Endothelial cell of umbilical vein (primary cell): ENCODE measurements at regions not wholly inside any gene's neighbourhood (a gene's known extent, or its start where the extent isn't known, plus 50 kb on each side); places are given as distances from the start of the nearest gene placed in this dataset.

Source experiments
- BruUV-seq: library from RNA; stranded (reverse); fragments of 400-500 nt; replicated peaks from 2 replicates; lab custom pipeline; 2021; lab: Mats Ljungman, UMichigan
- CTCF ChIA-PET: fragments of 300-600, 350-600 bp; sonication (Branson Sonifier 250); formaldehyde crosslinking; loops from one replicate; lab custom pipeline; 2021; ENCODE audit warnings: antibody characterized with exemption, inconsistent platforms; lab: Charles Lee
- POLR2A ChIA-PET: fragments of 300-600, 350-600 bp; sonication (Branson Sonifier 250); formaldehyde crosslinking; loops from one replicate; lab custom pipeline; 2021; ENCODE audit warnings: antibody characterized with exemption, inconsistent platforms; lab: Charles Lee
- DNase-seq: peaks from one replicate; pipeline ENCODE4 v3.0.0-alpha.2; 2011; ENCODE audit warnings: low read depth, low spot score
- FAIRE-seq: peaks from 2 replicates; lab custom pipeline; 2011; peaks lifted over from hg19 to GRCh38; lab: Jason Lieb, UNC
- H2AFZ ChIP-seq: 2 replicates; pipeline ENCODE4 v1.6.0; 2012; ENCODE audit warnings: low read depth, low read length, control low read depth, inconsistent platforms
- H3K27ac ChIP-seq: 2 replicates; pipeline ENCODE4 v1.5.1; 2011; ENCODE audit warnings: low read depth, mild to moderate bottlenecking, control low read depth, low read length, moderate library complexity; ENCODE audit not compliant: insufficient read depth
- H3K27me3 ChIP-seq, 2 experiments: 2 replicates each; pipeline versions ENCODE4 v1.6.0 to v1.6.1; 2011; ENCODE audit warnings: low read length in 2 of 2, mixed read lengths in 1 of 2; ENCODE audit not compliant: control insufficient read depth in 2 of 2, insufficient read depth in 2 of 2
- H3K36me3 ChIP-seq, 2 experiments: 2 replicates in 1 of 2; 3 replicates in 1 of 2; pipeline ENCODE4 v1.5.1; 2011; ENCODE audit warnings: low read length in 2 of 2, mild to moderate bottlenecking in 1 of 2, moderate library complexity in 1 of 2; ENCODE audit not compliant: control insufficient read depth in 2 of 2, insufficient read depth in 2 of 2; ENCODE audit errors: extremely low read depth in 1 of 2
- H3K4me1 ChIP-seq: 3 replicates; pipeline ENCODE4 v1.5.1; 2011; ENCODE audit warnings: mild to moderate bottlenecking, low read length; ENCODE audit not compliant: control insufficient read depth, insufficient read depth; ENCODE audit errors: extremely low read depth
- H3K4me2 ChIP-seq: 2 replicates; pipeline ENCODE4 v1.6.1; 2011; ENCODE audit warnings: low read length, control low read depth, mixed read lengths; ENCODE audit not compliant: insufficient read depth
- H3K4me3 ChIP-seq, 3 experiments: fragments of 200-600 bp in 1 of 3; sonication (generic), shearing (Covaris generic) in 1 of 3; replicated peaks in 1 of 3; 2 replicates each; pipeline ENCODE4 v1.5.1; 2011 to 2016; ENCODE audit warnings: control low read depth in 3 of 3, low read length in 3 of 3, mild to moderate bottlenecking in 2 of 3, inconsistent platforms in 1 of 3, low read depth in 1 of 3, moderate library complexity in 1 of 3; ENCODE audit not compliant: insufficient read depth in 1 of 3
- H3K79me2 ChIP-seq: 2 replicates; pipeline ENCODE4 v1.6.0; 2012; ENCODE audit warnings: low read length, inconsistent platforms; ENCODE audit not compliant: control insufficient read depth, insufficient read depth
- H3K9ac ChIP-seq: replicated peaks from 2 replicates; pipeline ENCODE3; 2011; ENCODE audit warnings: low read length, control low read depth; ENCODE audit not compliant: insufficient read depth; ENCODE audit errors: extremely low read depth
- H3K9me1 ChIP-seq: replicated peaks from 3 replicates; pipeline ENCODE4 v1.6.0; 2011; ENCODE audit warnings: mild to moderate bottlenecking, low read length; ENCODE audit not compliant: control insufficient read depth, insufficient read depth; ENCODE audit errors: extremely low read depth
- H3K9me3 ChIP-seq: replicated peaks from 2 replicates; pipeline ENCODE4 v1.5.1; 2012; ENCODE audit warnings: low read length, inconsistent platforms; ENCODE audit not compliant: control insufficient read depth, insufficient read depth
- H4K20me1 ChIP-seq: replicated peaks from 2 replicates; pipeline ENCODE3; 2011; ENCODE audit warnings: mild to moderate bottlenecking, low read length; ENCODE audit not compliant: control insufficient read depth, insufficient read depth; ENCODE audit errors: extremely low read depth
- CTCF ChIP-seq, 2 donors: IDR thresholded peaks; 1 replicate in 1 of 2; 2 replicates in 1 of 2; pipeline ENCODE4 v1.5.1; 2011; ENCODE audit warnings: low read length in 2 of 2, mild to moderate bottlenecking in 2 of 2, moderate library complexity in 2 of 2, control low read depth in 1 of 2, inconsistent platforms in 1 of 2, low read depth in 1 of 2; ENCODE audit not compliant: insufficient read depth in 1 of 2; ENCODE audit errors: extremely low read depth in 1 of 2
- EZH2 ChIP-seq: IDR thresholded peaks from 2 replicates; pipeline ENCODE4 v1.6.1; 2012; ENCODE audit warnings: borderline replicate concordance, low read depth, mild to moderate bottlenecking, moderate library complexity, low read length, inconsistent platforms; ENCODE audit not compliant: severe bottlenecking
- FOS ChIP-seq: IDR thresholded peaks from 2 replicates; pipeline ENCODE4 v1.6.1; 2011; ENCODE audit warnings: mild to moderate bottlenecking, low read length, moderate library complexity, borderline replicate concordance; ENCODE audit not compliant: insufficient read depth
- GATA2 ChIP-seq: IDR thresholded peaks from 2 replicates; pipeline ENCODE4 v1.7.0; 2011; ENCODE audit warnings: low read depth, mild to moderate bottlenecking, moderate library complexity, mixed read lengths, low read length; ENCODE audit not compliant: insufficient read length, insufficient read depth
- JUN ChIP-seq: IDR thresholded peaks from 2 replicates; pipeline ENCODE4 v1.6.1; 2011; ENCODE audit warnings: borderline replicate concordance, low read depth; ENCODE audit not compliant: insufficient read length, insufficient read depth
- MAX ChIP-seq: IDR thresholded peaks from 2 replicates; pipeline ENCODE4 v1.6.1; 2011; ENCODE audit not compliant: insufficient read depth, insufficient read length
- MYC ChIP-seq: IDR thresholded peaks from one replicate; pipeline ENCODE4 v1.6.1; 2011; ENCODE audit warnings: mild to moderate bottlenecking, low read depth, low read length
- POLR2A ChIP-seq: IDR thresholded peaks from 2 replicates; pipeline ENCODE4 v1.6.1; 2012; ENCODE audit warnings: low read depth, mild to moderate bottlenecking, control low read depth, low read length
- POLR2AphosphoS5 ChIP-seq: IDR thresholded peaks from 2 replicates; pipeline ENCODE4 v1.6.1; 2012; ENCODE audit warnings: low read depth, mild to moderate bottlenecking, control low read depth, low read length, moderate library complexity; ENCODE audit not compliant: insufficient read depth
- dilution Hi-C: fragments of 300-500 bp; cut with MboI; formaldehyde crosslinking; loops from one replicate; pipeline ENCODE4 v1.15.0; 2019; ENCODE audit warnings: low sequenced_read_pairs; ENCODE audit not compliant: extremely low pct_ligation_motif_present
- intact Hi-C: fragments of 100-400 bp; cut with micrococcal nuclease; formaldehyde crosslinking; loops from one replicate; pipeline ENCODE4 v1.10.0; 2022

DNA sequence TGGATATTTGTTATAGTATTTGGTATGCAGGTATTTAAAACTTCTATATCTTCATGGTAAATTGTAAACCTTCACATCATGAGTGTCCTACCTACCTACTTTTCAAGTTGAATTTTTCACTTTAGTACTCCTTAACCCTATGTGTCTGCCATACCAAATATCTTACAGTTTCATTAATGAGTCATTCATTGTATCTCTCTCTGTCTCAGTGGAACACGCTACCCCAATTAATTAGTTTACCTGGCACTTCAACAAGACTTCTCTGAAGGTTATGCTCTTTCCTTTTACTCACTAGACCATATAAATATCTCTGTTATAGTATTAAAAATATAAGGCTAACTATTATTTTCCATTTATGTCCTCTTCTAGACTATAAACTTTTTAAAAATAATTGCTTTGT lies 123.9 kb upstream of the GJE1 start:
- Histone ChIP-seq H2AFZ (no peak overlapping the region), H3K9ac (no peak overlapping the region), H3K79me2 (no peaks in the 10 kb centered on the region), H3K9me3 (no peaks in the 10 kb centered on the region), H3K36me3 (no peaks in the 10 kb centered on the region), H3K4me2 (no peak overlapping the region), H4K20me1 (no peaks in the 10 kb centered on the region), H3K9me1 (no peaks in the 10 kb centered on the region), H3K27me3 (no peaks in the 10 kb centered on the region), H3K4me1 (peaks cover 25% of the 10 kb centered on the region), H3K4me3 (no peak overlapping the region), H3K27ac (no peak overlapping the region)
- DNase-seq (no peak), FAIRE-seq (no peak)
- CTCF ChIA-PET, result interaction anchor here (1.1 kb wide), 1 partner anchor 19 kb away, joined by 3 read pairs; no protein-coding TSS in a partner anchor
- intact Hi-C loops, result loop anchor here (5.0 kb wide), 1 partner anchor 194 kb away; no protein-coding TSS in a partner anchor
- no TSS peak for BruUV-seq
- dilution Hi-C loops, result no loop called here
- POLR2A ChIA-PET, result no interaction called here
- TF ChIP-seq MYC (no peak), MAX (no peak), EZH2 (no peak), FOS (no peak), POLR2AphosphoS5 (no peak), CTCF (IDR thresholded peaks at IDR 0.05; ENCODE audit: extremely low read depth in 1 of 2, insufficient read depth in 1 of 2, low read depth in 1 of 2, low read length in 2 of 2) (no peak), JUN (no peak), POLR2A (no peak), GATA2 (no peak)
